NOMO-1 treated with DMSO at 0.1 percent for 48 hours (cell line): ENCODE measurements at regions not wholly inside any gene's neighbourhood (a gene's known extent, or its start where the extent isn't known, plus 50 kb on each side); places are given as distances from the start of the nearest gene placed in this dataset.
"Not testable (repeated sequence)": the region's sequence is repeated elsewhere in the genome, so short reads cannot be mapped to it uniquely, and the experiment has no call there.

Experiments used
- DNase-seq: peaks from one replicate; lab custom pipeline; 2025; ENCODE audit not compliant: unreplicated experiment; lab: John Stamatoyannopoulos, UW

DNA sequence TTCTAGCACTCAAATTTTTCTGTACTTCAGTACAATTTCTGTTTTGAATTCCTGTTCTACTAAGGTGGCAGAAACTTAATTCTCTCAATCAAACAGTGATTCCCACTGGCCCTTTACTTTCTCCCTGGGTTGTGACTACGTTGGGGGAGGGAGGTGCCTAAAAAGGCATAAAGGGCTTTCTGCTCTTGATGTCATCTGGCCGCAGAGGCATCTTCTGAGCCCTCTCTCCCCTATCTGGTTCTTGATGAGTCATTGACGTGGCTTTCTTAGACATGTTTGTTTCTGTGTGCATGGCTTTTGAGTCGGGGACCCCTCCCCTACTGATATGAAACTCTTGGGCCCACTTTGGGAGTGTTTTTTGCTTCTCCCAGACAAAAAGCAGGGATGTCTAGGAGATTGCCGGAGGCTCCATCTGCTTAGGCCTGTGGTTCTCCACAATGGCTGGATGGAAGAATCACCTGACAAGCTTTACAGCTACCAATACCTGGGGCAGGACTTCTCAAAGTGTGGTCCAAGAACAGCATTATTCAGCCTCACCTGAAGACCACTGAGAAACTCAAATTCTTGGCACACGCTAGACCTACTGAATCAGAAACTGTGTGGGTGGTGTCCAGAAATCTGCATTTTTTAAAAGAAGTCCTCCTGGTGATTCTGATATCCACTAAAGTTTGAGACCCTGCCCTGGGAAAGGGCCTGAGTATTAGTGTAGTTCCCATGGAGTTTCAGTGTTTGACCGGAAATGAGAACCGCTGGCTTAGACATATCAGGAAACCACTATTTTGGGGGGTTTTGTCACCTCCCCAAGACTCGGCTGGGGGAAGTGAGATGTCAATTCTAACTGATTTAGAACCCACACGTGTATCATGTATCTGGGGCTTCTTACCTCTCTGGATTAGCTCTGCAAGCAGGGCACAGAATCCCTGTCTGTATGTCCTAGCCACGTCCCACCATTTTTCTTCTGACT, 395.7 kb upstream of the PDE3A start:
- no peak for DNase-seq

DNA sequence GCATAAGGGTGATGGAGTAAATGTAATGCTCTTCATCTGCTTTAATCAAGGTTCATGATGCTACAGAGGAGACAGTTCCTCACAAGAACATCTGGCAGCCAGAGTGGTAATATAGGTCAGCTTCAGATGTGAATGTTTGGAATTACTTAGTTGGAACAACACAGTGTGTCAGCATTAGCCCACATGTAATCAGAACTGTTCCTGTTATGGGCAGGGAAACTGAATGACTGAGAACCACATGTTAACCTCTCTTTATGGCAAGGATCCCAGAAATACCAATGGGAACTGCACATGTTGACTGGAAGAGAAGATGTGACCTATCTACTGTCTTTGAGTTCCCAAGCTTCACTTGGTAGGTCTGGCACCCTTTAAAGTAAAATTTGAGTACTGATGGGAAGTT, 390.1 kb upstream of the PDE3A start:
- no peak for DNase-seq

DNA sequence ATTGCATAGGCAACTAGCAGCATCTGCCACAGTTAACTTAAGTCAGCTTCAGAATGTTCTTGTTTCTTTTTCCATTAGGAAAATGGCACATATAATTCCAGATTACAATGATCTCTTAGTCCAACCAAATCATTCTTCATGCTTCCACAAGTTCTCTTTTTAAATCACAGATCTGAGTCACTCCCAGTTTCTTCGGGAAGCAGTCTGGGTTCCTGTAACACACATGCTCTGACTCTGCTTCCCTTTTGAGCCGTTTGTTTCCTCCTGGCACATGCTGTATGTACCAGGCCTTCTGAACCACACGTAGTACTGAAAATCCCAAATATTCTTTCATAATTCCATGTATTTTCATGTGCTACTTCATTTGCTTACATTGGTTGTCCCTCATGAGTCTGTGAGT, 388.8 kb upstream of the PDE3A start:
- DNase-seq, result no peak

DNA sequence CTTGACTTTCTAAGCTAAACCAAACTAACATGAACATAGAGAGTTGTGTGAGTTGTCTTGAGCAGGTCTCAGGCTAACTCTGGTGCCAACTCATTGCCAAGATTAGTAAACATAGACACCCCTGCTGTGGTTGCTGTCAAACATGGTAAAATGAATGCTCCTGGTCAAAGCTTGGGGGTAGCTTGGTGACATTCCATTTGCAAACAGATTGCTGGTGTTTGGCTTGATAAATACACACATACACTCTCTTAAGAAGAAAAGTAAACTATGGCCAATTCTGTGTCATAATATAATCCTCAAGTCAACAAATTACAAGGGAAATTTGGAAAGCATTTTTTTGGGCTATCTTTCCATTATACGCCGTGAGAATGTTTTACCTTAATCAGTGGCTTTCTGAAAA, 386.4 kb upstream of the PDE3A start:
- no peak for DNase-seq

DNA sequence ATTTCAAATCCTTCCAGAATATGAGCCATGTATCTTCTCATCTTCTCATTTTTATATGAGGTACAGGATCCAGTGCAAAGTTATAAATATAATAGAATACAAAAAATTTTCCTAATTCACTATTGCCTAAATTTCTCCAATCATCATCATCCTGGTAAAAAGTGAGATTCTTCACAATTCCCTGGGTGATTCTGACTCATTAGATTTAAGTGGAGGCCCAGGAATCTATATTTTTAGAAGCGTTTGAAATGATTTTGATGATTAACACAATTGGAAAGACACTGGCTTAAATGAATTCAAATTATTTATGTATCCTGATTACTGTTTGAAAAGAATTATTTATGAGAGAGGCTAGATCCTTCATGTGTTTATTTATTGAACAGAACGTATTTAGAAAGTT, 380.3 kb upstream of the PDE3A start:
- no peak for DNase-seq

GRCh38 chr12:19988459-19988873, 379.9 kb upstream of the PDE3A start:
- DNase-seq, result no peak

DNA sequence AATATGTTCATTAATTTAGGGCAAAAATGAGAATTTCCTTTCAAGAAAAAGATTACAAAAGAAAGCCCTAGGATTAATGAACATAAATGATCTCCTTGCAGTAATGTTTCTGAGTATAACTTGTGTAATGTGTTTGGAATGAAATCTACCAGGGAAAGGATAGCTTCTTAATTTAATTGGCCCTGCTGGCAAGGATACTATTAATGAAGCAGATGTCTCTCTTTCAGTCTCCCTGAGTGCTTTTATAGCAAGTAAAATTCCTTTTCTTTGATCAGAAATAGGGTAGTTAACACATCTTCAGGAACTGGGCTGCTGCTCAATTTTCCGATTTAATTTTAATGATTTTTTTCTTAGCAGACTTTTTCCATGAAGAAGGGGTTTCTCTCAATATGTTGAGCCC, 379.4 kb upstream of the PDE3A start:
- no peak for DNase-seq

DNA sequence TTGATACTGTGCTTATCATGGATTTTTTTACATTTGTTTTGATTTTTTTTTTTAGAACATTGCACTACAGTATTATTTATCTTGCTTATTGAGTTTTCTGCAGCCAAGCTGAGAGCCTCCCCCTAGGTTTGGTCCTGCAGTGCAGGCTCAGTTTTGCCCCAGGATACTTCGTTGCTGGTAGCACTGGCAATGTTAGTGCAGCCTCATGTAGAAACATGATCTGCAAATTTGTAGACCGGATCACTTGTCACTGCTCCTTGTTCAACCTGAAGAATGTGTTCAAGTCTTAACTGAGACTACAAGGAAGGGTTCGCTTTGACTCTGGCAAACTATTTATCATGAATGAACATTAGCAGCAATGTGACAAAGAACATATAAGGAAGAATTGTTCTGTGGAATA, 377.2 kb upstream of the PDE3A start:
- no peak for DNase-seq

DNA sequence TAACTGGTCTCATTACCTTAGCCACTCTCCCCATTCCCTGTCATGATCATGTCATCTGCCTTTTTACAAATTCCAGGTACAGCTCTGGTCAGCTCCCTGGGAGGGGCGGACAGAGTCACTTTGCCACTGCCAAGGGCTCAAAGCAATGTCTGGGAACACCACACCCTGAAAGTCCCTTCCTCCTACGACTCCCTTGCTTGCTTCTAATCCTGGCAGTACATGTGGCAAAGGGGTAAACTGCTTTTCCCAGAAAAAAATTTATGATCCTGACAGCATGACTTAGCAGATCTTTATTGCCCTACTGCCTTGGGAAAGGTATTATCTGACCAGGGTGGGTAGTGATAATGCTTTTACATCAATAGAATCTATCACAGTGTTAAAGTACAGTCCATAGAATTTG, 376.0 kb upstream of the PDE3A start:
- no peak for DNase-seq

DNA sequence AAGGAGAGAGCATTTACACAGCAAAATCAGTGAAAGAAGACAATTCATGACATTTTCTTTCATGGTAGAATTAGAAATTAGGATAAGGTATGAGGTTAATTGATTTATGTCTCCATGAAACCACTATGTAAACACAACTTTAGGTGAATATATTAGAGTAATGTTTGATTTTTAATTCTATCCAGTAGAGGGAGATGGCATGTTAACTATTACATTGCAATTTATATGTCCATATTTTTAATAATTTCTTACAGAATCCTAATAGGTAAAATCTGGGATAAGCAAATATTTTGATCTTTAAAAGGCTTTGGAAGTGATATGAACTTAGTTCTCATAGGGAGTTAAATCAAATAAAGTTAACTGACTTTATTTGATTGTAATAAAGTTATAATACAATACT, 373.4 kb upstream of the PDE3A start:
- no peak for DNase-seq

GRCh38 chr12:19997656-19998400, 370.5 kb upstream of the PDE3A start:
- DNase-seq, result no peak

GRCh38 chr12:19998411-19998810, 369.9 kb upstream of the PDE3A start:
- DNase-seq, result no peak

DNA sequence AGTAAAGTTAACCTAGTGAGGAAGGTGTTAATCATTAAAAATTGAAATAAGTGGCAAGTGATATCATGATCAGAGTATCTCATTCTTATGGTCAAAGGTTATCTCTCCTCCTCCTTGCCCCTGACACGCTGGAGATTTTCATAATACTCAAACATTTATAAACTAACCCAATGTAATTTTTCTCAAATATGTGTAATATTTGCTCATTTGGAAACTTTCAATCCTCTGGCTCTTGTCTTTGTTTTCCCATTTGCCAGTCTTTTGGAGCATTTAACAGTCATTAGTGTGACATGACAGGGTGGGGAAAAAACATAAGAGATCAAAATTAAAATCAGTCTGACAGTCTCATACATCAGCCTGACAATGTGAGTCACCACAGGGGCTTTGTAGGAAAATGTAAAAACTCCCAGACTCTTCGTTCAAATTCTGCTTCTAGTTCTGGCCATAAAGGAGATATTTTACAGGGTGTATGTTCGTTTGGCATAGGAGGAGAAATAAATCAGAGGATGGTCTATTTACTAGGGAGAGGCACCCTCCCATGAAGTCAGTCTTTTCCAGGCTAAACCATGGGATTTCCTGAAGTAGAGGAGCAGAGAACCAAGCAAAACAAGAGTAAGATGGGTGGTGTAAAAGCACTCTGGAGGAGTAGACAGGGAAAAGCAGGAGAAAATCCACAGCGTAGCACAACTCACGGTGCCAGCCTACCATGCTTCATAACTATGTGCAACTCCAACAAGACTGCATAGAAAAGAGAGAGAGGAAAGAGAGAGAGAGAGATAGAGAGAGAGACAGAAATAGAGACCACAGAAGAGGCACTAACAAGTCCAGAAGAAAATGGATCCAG, 369.2 kb upstream of the PDE3A start:
- DNase-seq, result no peak

GRCh38 chr12:19999805-20000138, 368.6 kb upstream of the PDE3A start:
- DNase-seq, result no peak

DNA sequence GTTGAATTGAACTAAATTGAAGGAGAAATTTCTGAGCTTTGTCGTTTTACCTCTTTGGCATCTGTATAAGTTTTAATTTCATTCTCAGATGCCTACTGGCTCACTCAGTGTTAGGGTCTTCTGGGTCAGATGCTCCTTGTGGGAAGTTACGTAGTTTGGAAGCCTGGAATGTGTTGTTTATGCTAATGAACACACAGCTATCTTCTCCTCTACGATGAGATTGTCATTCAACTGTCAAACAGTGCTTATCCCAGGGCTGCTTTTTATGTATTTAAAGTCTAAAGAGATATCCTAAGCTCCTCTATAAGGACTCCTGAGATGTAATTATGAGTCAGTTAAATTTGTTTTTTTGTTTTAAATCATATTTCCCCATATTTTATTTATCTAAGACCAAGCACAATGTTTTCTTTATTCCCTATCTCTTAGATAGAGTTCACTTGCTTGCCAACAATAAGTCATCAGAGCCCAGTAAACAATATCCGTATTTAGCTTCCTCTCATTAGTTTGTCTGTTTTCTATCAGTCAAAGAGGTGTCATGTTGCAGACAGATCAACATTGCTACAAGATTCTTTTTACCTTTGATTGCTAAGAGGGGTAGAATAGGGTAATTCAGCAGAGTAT, 368.0 kb upstream of the PDE3A start:
- DNase-seq, result no peak

DNA sequence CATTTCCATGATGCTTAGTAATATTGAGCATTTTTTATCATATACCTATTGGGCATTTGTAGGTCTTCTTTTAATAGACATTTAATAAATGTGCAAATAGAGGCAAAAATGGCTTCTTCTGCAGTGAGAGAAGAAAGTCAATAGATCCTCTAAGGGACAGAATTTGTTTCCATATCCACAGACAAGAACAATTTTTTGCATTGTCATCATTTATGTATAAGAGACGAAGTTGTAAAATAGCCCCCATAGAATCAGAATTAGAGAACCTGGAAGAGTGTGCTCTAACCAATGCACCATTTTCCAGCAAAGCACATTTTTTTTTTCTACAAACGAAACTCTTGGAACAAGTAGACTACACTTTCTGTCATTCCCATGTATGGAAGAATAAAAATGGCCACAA, 365.1 kb upstream of the PDE3A start:
- DNase-seq, result no peak

DNA sequence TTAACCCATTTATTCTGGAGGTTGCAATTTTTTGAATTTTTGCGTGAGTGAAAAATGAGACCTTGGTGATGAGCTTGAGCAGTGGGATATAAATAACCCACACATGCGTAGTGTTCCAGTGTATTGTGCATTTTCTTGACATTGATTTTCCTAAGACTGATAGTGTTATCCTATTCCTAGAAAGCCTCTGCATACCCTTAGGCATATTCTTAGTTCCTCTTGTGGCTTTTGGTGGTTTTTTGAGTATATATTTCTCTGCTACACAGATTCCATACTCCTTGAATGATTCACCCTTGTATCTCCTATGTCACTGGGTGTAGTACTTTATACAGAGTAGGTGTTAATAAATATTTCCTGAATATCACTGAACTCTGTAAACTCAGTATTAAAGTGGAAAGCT, 363.4 kb upstream of the PDE3A start:
- DNase-seq, result no peak

GRCh38 chr12:20006871-20007730, 361.2 kb upstream of the PDE3A start:
- DNase-seq, result no peak

DNA sequence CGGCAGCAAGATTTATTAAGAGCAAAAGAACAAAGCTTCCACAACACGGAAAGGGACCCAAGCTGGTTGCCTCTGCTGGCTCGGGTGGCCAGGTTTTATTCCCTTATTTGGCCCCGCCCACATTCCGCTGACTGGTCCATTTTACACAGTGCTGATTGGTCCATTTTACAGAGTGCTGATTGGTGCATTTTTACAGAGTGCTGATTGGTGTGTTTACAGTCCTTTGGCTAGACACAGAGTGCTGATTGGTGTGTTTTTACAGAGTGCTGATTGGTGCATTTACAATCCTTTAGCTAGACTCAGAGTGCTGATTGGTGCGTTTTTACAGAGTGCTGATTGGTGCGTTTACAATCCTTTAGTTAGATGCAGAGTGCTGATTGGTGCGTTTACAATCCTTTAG, 358.4 kb upstream of the PDE3A start:
- not testable (repeated sequence) for DNase-seq

DNA sequence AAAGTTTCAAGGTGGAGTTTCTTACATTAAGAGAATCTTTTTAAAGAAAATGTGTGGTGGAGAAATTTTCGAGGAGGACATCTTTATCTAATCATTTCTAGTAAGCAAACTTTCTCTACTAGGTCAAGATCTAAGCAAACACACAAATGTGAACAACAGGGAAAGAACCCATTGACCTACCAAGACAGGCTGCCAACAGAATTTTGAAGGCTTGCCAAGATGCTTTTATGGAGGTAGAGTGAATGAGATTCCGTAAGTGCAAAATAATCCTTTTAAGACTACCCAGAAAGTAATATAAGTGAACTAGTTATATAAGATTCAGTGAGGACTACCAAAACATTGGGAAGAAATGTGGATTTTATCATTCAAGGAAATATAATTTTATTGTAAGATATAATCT, 357.1 kb upstream of the PDE3A start:
- no peak for DNase-seq
